T47D (cell line): ENCODE measurements at regions not wholly inside any gene's neighbourhood (a gene's known extent, or its start where the extent isn't known, plus 50 kb on each side); places are given as distances from the start of the nearest gene placed in this dataset.

Source experiments
- DNase-seq, 2 experiments: peaks; one replicate each; pipeline versions ENCODE4 v3.0.0 to v3.0.0-alpha.2; 2011 to 2012; ENCODE audit warnings: low read depth in 1 of 2, low spot score in 1 of 2
- JUND ChIP-seq: IDR thresholded peaks from 2 replicates; pipeline ENCODE4 v1.6.1; 2012; ENCODE audit warnings: low read depth
- in situ Hi-C: cut with HindIII; loops from 2 replicates; pipeline ENCODE4 v1.10.0; 2016; ENCODE audit warnings: low sequenced_read_pairs, low pct_unique_long_range_greater_than_20kb

DNA sequence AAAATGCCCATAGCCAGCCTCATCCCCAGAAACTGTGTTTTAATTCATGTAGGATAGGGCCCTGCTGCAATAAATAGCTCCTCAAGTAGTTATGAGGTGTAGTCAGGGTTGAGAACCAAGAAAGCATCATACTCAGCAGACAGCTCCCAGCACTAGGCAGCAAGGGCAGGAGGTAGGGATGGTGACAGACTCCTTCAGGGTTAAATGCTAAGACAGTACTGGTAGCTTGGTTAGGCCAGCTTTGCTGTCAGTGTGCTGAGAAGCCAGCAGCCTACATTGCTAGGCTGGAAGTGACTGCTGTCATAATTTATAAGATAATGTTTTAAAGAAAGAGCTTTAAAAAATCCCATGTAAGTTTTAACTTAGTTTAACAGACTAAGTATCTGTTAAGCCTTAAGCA is 113.9 kb upstream of the IMMP2L start:
- TF ChIP-seq JUND = no peak
- DNase-seq = no peak
- in situ Hi-C loops = no loop called here

DNA sequence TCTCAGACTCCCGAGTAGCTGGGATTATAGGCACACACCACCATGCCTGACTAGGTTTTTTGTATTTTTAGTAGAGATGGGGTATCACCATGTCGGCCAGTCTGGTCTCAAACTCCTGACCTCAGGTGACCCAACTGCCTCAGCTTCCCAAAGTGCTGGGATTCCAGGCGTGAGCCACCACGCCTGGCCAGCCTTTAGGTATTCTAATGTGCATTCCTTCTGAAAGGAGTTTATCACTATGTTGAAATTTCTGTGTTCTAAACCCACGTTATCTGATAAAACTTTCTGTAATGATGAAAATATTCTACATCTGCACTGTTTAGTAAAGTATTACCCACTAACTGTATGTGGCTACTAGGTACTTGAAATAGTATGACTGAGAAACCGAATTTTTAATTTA is 110.6 kb upstream of the IMMP2L start:
- TF ChIP-seq JUND = no peak
- no peak for DNase-seq
- in situ Hi-C loops = no loop called here

DNA sequence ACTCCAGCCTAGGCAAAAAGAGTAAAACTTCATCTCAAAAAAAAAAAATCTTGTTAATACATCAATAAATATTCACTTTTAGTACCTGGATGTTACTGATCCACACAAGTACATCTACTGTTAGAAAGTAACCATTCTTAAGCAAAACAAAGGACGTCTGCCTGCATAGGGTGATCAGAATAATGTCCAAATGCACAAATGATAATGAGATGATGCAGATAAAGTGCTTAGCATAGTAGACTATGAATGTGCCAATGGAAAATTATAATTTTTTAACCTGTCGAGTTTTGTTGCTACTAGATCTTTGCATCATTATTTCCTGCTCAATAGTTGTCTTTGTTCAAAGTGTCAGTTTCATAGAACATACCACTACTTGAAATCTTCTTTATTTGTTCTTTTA is 109.6 kb upstream of the IMMP2L start:
- TF ChIP-seq JUND = no peak
- in situ Hi-C loops = no loop called here
- DNase-seq = no peak

DNA sequence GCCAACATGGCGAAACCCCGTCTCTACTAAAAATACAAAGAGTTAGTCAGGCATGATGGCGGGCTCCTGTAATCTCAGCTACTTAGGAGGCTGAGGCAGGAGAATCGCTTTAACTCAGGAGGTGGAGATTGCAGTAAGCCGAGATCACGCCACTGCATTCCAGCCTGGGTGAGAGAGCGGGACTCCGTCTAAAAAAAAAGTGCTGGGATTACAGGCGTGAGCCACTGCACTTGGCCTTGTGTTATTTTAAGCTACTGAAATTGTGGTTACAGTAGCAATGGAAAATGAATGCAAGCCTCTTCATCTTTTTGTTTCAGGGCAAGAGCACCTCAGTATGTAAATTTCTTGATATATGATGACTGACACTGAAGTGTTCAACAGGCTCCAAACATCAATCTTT is 106.4 kb upstream of the IMMP2L start:
- DNase-seq = no peak
- TF ChIP-seq JUND = no peak
- in situ Hi-C loops = no loop called here

DNA sequence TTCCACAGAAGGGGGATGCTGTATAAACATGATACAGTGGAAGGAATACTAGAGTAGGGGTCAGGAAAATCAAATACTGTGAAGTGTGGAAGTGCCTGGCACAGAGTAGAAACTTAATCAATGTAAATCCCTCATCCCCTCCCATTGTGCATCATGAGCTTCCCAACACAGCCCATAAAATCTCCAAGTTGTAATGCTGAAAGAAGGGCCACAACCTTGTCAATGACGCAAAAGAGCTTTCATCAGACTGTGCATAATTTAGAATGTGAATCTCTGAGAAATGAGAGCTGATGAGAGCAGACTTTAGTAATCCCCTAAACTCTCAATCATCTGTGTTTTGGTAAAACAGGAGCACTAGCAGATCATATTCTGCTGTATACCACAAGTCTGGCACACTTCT is 105.2 kb upstream of the IMMP2L start:
- in situ Hi-C loops = no loop called here
- no peak for DNase-seq
- TF ChIP-seq JUND = no peak

DNA sequence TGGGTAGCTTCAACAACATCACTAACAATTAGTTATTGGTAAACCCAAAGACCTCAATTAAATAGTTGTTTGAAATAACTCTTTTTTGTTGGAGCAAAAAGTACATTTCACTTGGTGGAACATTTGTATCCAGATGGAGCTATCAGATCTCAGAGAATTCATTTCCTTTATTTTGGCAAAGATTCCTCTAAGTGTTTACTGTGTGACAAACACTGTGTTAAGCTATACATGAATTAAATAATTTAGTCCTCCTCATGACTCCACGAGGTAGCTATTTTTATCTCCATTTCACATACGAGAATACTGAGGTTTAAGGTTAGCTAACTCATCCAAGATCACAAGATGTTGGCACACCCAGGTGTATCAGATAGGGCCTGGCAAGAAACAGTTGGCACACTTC is 104.0 kb upstream of the IMMP2L start:
- in situ Hi-C loops = no loop called here
- TF ChIP-seq JUND = no peak
- no peak for DNase-seq

DNA sequence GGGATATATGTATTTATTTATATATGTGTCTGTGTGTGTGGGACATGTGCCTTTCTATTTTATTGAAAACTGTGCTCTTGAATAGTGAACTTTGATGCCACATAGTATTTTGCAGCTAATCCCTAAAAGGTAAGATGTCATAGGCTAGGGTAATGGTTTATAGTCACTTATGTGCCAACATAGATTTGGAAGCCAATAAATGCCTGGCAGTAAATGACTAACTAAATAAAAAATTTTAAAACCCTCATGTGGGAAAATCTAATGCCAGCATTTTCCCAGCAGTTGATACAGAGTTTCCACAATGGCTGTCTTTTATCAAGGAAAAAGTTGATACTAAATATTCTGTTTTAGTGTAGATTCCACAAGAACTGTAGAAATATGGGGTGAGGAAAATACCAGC is 101.5 kb upstream of the IMMP2L start:
- TF ChIP-seq JUND = no peak
- in situ Hi-C loops = no loop called here

DNA sequence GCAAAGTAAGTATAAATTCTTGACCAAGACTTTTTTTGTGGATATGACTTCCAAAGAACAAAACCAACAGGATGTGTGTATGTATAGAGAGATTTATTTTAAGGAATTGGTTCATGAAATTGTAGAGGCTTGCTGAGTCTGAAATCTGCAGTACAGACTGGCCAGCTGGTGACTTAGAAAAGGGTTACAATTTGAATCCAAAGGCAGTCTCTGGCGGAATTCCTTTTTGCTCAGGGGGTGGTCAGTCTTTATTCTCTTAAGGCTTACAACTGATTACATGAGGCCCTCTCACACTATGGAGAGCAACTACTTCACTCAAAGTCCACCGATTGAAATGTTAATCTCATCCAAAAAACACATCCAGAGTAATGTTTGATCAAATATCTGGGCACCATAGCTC is 100.1 kb upstream of the IMMP2L start:
- DNase-seq = no peak
- TF ChIP-seq JUND = no peak
- in situ Hi-C loops = no loop called here

More for the DNA sequence above, 101.5 kb upstream of the IMMP2L start:
- DNase-seq = no peak

DNA sequence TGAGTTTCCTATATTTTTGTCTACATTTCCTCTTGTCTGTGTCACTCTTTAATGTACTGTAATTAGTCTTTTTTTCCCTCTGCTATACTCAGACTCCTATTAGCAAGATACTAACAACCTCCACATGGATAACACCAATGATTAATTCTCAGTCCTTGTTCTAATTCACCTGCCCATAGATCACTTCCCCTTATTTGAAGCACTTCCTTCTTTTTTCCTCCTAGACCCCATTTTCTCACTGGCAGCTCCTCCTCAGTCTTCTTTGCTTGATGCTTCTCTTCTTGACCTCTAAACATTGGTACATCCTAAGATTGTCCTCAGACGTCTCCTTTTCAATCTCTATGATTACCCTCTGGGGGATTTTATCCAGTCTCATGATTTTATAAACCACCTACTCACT is 98.2 kb upstream of the IMMP2L start:
- in situ Hi-C loops = no loop called here
- TF ChIP-seq JUND = no peak
- DNase-seq = no peak

DNA sequence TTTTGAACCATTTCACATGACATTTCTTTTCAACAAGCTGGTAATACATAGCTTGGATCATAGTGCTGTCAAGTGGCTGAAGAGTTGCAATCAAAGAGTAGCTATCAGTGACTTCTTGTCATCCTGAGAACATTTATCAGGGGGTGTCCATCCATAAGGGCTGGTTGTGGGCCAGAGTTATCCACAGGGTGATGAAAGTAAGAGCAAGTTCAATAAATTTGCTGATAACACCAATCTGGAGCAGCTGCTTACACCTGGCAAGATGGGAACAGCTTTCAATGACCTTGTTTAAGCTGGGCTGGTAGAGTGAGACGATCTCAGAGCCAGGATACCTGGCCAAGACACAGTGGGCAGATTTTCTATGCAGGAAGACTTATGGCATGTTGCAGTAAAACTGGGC is 96.3 kb upstream of the IMMP2L start:
- TF ChIP-seq JUND = no peak
- in situ Hi-C loops = no loop called here

DNA sequence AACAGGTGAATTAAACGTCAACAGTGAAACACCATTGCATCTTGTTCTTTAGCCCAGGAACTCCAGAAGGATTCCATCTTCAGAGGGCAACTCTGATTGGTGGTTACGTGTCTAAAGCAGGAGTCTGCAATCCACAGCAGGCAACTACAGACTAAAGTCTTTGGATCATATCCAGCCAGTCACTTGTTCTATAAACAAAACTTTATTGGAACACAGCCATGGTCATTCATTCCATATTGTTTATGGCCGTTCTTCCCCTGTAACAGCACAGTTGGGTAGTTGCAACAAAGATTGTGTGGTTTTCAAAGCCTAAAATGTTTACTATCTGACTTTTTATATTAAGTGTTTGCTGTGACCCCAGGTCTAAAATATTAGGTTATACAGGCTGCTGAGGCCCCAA is 94.7 kb upstream of the IMMP2L start:
- DNase-seq = no peak
- in situ Hi-C loops = no loop called here
- TF ChIP-seq JUND = no peak

More for the DNA sequence above, 96.3 kb upstream of the IMMP2L start:
- DNase-seq = no peak

DNA sequence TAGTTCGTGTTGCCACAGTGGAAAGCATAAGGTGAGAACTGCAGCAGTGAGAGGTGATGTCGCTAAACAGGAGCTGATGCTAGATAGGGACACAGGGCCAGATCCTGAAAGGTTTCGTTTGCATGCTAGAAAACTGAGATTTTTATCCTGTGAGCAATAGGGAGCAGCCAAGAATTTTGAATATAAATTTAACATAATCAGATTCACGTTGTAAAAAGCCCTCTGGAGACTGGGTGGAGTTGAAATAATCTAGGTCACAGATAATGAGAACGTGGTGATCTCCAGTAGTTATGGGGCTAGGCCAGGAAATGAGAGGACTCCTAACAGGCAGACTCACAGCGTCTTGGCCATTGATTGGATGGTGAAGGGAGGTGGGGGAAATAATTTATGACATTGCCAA is 92.1 kb upstream of the IMMP2L start:
- no peak for TF ChIP-seq JUND
- in situ Hi-C loops = no loop called here
- DNase-seq = no peak

DNA sequence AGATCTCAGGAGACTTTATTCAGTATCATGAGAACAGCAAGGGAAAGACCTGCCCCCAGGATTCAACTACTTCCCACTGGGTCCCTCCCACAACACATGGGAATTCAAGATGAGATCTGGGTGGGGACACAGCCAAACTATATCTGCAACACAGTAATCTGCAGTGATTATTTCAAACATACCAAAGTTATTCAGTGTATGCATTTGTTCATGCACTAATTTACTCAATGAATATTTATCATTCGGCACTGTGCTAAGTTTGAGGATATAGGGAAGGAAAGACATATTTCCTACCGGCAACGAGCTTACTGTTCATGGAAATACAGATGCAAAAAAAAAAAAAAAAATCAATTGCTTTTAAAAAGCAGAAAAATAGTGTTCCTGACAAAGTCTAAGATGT is 91.6 kb upstream of the IMMP2L start:
- in situ Hi-C loops = no loop called here
- no peak for TF ChIP-seq JUND

DNA sequence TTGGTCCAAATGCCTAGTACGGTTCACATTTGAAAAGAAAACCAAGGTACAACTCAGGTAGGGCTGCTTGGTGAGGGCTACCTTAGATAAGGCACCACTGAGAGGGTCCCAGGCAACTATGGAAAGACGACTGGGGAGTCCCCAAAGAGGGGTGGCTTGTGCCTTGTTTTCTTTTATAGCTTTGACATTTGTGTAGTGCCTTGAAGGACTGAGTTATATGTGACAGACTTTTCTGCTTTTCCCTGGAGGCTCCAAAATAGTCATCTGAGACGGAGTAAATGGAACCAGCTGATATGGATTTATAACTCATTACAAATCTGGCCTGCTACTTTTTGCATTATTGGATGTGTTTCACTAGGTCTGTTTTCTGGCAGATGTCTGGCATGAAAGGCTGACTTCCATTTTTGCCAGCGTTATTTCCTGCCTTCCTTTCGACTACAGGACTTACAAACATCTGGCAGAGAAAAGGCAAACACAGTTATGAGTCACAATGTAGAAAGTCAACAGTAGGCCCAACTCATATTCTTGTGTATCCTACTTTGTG is 88.2 kb upstream of the IMMP2L start:
- TF ChIP-seq JUND = no peak
- in situ Hi-C loops = no loop called here
- peak in 1 of 2 experiments; percentile 43 for DNase-seq

More for the DNA sequence above, 91.6 kb upstream of the IMMP2L start:
- DNase-seq = no peak
